CD4-positive, alpha-beta T cell treated with Interleukin-6 for 4 hours (primary cell): ENCODE measurements at regions not wholly inside any gene's neighbourhood (a gene's known extent, or its start where the extent isn't known, plus 50 kb on each side); places are given as distances from the start of the nearest gene placed in this dataset.

Experiments
- DNase-seq: peaks from one replicate; pipeline ENCODE4 v3.0.0-alpha.2; 2020; ENCODE audit warnings: mixed read lengths

- no peak for DNase-seq
Observed at GRCh38 chr4:137623013-137623412, 90.7 kb upstream of the PCDH18 start.

- DNase-seq, result no peak
Observed at GRCh38 chr4:137621056-137621455, 88.8 kb upstream of the PCDH18 start.

- DNase-seq, result no peak
Observed at GRCh38 chr4:137614491-137614890, 82.2 kb upstream of the PCDH18 start.

GRCh38 chr4:137611998-137612700 is 79.9 kb upstream of the PCDH18 start:
- DNase-seq, result no peak

GRCh38 chr4:137610960-137611359 is 78.7 kb upstream of the PCDH18 start:
- no peak for DNase-seq

- no peak for DNase-seq
Observed at GRCh38 chr4:137609718-137610430, 77.6 kb upstream of the PCDH18 start.

- no peak for DNase-seq
Observed at GRCh38 chr4:137608085-137608484, 75.8 kb upstream of the PCDH18 start.

- no peak for DNase-seq
Observed at GRCh38 chr4:137602436-137602835, 70.1 kb upstream of the PCDH18 start.

- DNase-seq, result no peak
Observed at GRCh38 chr4:137601934-137602333, 69.6 kb upstream of the PCDH18 start.

GRCh38 chr4:137599734-137600133 is 67.4 kb upstream of the PCDH18 start:
- no peak for DNase-seq

GRCh38 chr4:137597752-137598430 is 65.6 kb upstream of the PCDH18 start:
- DNase-seq, result no peak

- DNase-seq, result no peak
Observed at GRCh38 chr4:137587796-137588195, 55.5 kb upstream of the PCDH18 start.

GRCh38 chr4:137583671-137584070 is 51.4 kb upstream of the PCDH18 start:
- no peak for DNase-seq
